ENCODE measurements at regions not wholly inside any gene's neighbourhood (a gene's known extent, or its start where the extent isn't known, plus 50 kb on each side); places are given as distances from the start of the nearest gene placed in this dataset. TPM values are rescaled to one million over a fixed set of nuclear protein-coding genes. Genes with fewer than 3 reads are reported as not detected.
"Not testable (repeated sequence)": the region's sequence is repeated elsewhere in the genome, so short reads cannot be mapped to it uniquely, and the experiment has no call there.

- no peak for DNase-seq
- intact Hi-C loops (cut with micrococcal nuclease): no loop called here
- no peak for ATAC-seq
These were observed 357.7 kb downstream of the NYAP2 start for GRCh38 chr2:225757248-225757647.

- DNase-seq (no peak), ATAC-seq (no peak)
- intact Hi-C loops (cut with micrococcal nuclease): no loop called here
These were observed 356.7 kb downstream of the NYAP2 start for GRCh38 chr2:225756198-225756597.

DNA sequence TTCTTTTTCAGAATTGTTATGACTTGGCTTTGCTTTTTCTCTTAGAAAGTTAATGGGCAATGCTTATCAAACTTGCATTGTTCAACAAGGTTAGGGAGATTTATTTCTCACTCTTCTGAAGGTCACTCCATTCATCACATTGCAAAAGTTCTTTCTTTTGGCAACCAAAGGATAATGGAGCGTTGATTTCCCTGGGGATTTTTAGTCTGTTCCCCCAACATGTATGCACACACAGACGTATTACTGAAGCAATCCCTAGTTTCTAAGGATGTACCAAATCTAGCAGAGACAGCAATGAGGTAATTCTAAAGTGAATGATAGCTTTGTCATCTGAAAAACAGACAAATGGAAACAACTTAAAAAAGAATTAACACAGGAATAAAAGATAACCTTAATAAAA is 349.1 kb downstream of the NYAP2 start:
- ATAC-seq (no peak), DNase-seq (no peak)
- intact Hi-C loops (cut with micrococcal nuclease): no loop called here

GRCh38 chr2:225743996-225744395 is 344.5 kb downstream of the NYAP2 start:
- intact Hi-C loops (cut with micrococcal nuclease); DNase-seq; ATAC-seq: not testable (repeated sequence)

GRCh38 chr2:225742487-225742886 is 343.0 kb downstream of the NYAP2 start:
- ATAC-seq (no peak), DNase-seq (no peak)
- intact Hi-C loops (cut with micrococcal nuclease): no loop called here

GRCh38 chr2:225740086-225740485 is 340.6 kb downstream of the NYAP2 start:
- intact Hi-C loops (cut with micrococcal nuclease): no loop called here
- ATAC-seq (no peak), DNase-seq (no peak)

GRCh38 chr2:225739328-225739727 is 339.8 kb downstream of the NYAP2 start:
- DNase-seq: no peak
- intact Hi-C loops (cut with micrococcal nuclease): no loop called here
- ATAC-seq: no peak

- intact Hi-C loops (cut with micrococcal nuclease): no loop called here
- DNase-seq (no peak), ATAC-seq (no peak)
These were observed 339.2 kb downstream of the NYAP2 start for GRCh38 chr2:225738735-225739134.

- intact Hi-C loops (cut with micrococcal nuclease): no loop called here
- ATAC-seq (no peak), DNase-seq (no peak)
These were observed 338.0 kb downstream of the NYAP2 start for GRCh38 chr2:225737556-225737955.

- ATAC-seq: no peak
- intact Hi-C loops (cut with micrococcal nuclease): no loop called here
- DNase-seq: no peak
These were observed 336.3 kb downstream of the NYAP2 start for GRCh38 chr2:225735844-225736243.

- intact Hi-C loops (cut with micrococcal nuclease): no loop called here
- no peak for ATAC-seq
- no peak for DNase-seq
These were observed 326.2 kb downstream of the NYAP2 start for GRCh38 chr2:225725726-225726125.

Small RNAs in the stretch of these regions (microRNA-seq; reads per million reads assigned to microRNA genes)
- not detected for gene MIR5702 (ENCODE audit: borderline number of aligned reads)
